HAP-1 (cell line): ENCODE measurements at regions not wholly inside any gene's neighbourhood (a gene's known extent, or its start where the extent isn't known, plus 50 kb on each side); places are given as distances from the start of the nearest gene placed in this dataset.

ENCODE experiments used
- DNase-seq, 2 experiments: peaks; one replicate each; pipeline ENCODE4 v3.0.0-alpha.2; 2016 to 2020; ENCODE audit warnings: low spot score in 2 of 2
- H3K27me3 ChIP-seq: fragments of 250-450 bp; sonication (Bioruptor Pico); 2 replicates; pipeline ENCODE4 v1.5.1; 2020; ENCODE audit warnings: low read depth, mild to moderate bottlenecking, moderate library complexity
- H3K36me3 ChIP-seq: fragments of 250-450 bp; sonication (Bioruptor Pico); replicated peaks from 2 replicates; pipeline ENCODE4 v1.5.1; 2020; ENCODE audit warnings: mild to moderate bottlenecking
- H3K4me1 ChIP-seq: fragments of 250-450 bp; sonication (Bioruptor Pico); 2 replicates; pipeline ENCODE4 v1.5.1; 2020; ENCODE audit warnings: mild to moderate bottlenecking
- H3K4me3 ChIP-seq: fragments of 250-450 bp; sonication (Bioruptor Pico); 2 replicates; pipeline ENCODE4 v1.5.1; 2020; ENCODE audit warnings: mild to moderate bottlenecking, moderate library complexity
- H3K9me3 ChIP-seq: fragments of 250-450 bp; sonication (Bioruptor Pico); 2 replicates; pipeline ENCODE4 v1.5.1; 2020; ENCODE audit warnings: mild to moderate bottlenecking, moderate library complexity
- in situ Hi-C: fragments of 300-500 bp; cut with MboI; formaldehyde crosslinking; loops from 3 replicates; pipeline ENCODE4 v1.14.3; 2020; ENCODE audit warnings: low sequenced_read_pairs, inconsistent platforms, mixed read lengths

DNA sequence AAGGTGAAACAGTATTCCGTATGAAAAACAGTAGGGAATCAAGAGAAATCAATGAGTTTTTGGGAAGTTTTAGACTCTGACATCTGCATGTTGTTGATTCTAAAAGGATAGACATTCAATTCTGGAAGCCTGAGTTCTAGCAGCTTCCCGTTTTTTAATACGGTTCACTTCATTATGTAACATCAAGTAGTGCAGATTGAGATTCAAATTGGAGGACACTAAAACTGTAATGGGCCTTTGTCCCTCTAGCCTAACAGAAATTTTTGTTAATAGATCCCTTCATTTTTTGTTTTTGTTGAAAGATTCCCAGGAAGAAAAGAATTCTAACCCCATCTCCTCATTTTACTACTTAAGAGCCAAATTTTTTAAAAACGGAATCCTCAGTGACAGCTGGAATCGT lies 384.6 kb downstream of the SH3GL2 start:
- Histone ChIP-seq H3K4me3 (no peak overlapping the region), H3K27me3 (0 out of 2 replicates have a peak, but pooled peaks cover 3% of the 10 kb centered on the region), H3K9me3 (no peaks in the 10 kb centered on the region), H3K36me3 (no peaks in the 10 kb centered on the region), H3K4me1 (no peaks in the 10 kb centered on the region)
- in situ Hi-C loops, result no loop called here
- no peak for DNase-seq

DNA sequence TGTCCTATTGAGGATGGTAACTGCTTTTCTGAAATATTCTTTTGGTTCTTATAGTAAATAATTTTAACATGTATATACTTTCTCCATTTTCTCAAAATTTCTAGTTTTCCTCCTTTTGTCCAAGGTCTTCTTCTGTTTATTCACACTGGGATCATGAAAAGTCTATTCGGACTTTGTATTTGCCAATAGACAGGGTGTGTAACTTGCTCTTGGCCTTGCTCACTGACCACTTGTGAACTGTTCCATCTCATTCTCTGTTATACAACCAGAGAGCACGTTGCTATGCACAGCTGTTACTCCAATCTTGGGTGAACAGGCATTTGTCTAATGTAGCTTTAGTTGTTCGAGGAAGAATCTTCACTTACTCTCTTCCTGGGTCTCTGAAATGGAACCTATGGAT lies 388.9 kb downstream of the SH3GL2 start:
- Histone ChIP-seq H3K4me1 (no peaks in the 10 kb centered on the region), H3K9me3 (no peaks in the 10 kb centered on the region), H3K27me3 (no peaks in the 10 kb centered on the region), H3K4me3 (no peak overlapping the region), H3K36me3 (no peaks in the 10 kb centered on the region)
- no peak for DNase-seq
- in situ Hi-C loops, result no loop called here

DNA sequence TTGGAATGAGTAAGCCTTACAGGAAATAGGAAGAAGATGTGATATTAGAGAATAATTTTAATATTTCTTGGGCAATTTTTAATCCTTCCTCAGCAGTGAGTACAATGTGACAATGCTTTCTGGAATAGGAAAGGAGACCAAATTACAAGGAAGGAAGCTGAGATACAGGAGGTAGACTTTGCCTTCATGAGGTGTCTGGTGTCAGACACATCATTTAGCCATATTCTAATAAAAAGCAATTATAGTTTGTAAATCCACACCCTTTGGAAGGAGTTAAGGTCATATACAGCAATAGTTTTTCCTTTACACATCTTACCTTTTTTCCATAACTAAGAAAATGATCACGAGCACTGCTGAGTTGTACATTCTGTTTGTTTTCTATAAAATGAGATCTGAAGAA lies 390.4 kb downstream of the SH3GL2 start:
- Histone ChIP-seq H3K27me3 (no peaks in the 10 kb centered on the region), H3K36me3 (no peaks in the 10 kb centered on the region), H3K9me3 (no peaks in the 10 kb centered on the region), H3K4me1 (no peaks in the 10 kb centered on the region), H3K4me3 (no peak overlapping the region)
- in situ Hi-C loops, result no loop called here
- no peak for DNase-seq

DNA sequence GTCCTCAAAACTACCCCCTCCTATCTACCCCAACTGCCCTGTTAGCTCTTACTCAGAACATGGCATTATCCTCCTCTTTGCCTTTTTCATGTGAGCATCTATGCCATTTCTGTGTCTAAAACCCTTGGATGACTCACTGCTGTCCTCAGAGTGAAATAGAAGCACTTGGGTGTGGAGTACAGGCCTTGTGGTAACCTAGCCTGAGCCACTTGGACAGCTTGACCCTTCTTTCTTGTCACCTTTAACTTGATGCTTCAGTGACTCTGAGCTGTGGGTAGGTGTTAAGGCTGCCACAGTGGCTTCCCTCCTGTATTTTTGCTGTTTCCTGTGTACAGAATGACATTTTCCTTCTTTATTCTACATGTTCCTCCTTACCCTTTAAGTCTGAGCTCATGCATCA lies 391.4 kb downstream of the SH3GL2 start:
- no peaks in the 10 kb centered on the region for H3K27me3 ChIP-seq
- in situ Hi-C loops, result no loop called here
- DNase-seq, result no peak

DNA sequence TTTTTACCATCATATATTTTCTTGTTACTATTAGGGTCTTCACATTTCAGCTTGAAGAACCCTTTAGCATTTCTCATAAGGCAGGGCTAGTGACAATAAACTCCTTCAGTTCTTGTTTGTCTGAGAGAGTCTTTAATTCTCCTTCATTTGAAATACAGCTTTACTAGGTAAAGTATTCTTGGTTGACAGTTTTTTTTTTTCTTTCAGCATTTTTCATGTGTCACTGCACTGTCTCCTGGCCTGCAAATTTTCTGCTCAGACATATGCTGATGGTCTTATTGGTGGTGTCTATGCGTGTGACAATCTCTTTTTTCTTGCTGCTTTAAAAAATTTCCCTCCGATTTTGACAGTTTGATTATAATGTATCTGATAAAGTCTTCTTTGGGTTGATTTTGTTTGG lies 399.9 kb downstream of the SH3GL2 start:
- Histone ChIP-seq H3K27me3 (no peaks in the 10 kb centered on the region), H3K4me3 (no peak overlapping the region), H3K9me3 (no peaks in the 10 kb centered on the region), H3K4me1 (no peaks in the 10 kb centered on the region), H3K36me3 (no peaks in the 10 kb centered on the region)
- in situ Hi-C loops, result no loop called here
- no peak for DNase-seq

More for the DNA sequence above, 391.4 kb downstream of the SH3GL2 start:
- H3K36me3 ChIP-seq, result no peaks in the 10 kb centered on the region
- no peaks in the 10 kb centered on the region for H3K4me1 ChIP-seq
- no peaks in the 10 kb centered on the region for H3K9me3 ChIP-seq
- no peak overlapping the region for H3K4me3 ChIP-seq

DNA sequence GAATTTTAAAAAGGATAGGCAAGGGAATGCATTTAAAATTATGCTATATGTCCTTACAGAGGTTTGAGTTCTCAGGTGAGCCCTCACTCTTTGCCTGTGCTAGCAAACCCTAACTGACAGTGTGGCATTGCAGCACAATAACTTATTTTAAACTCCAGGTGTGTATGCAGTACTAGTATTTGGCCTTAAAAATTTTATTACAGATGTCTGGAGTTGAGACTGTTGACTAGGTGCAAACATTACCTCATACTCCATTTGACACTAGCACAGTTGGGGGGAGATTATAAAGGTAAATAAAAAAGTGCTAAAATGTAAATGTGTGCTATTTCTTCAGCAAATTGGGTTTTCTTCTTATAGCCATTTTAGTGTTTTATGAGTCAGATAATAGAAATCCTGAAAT lies 407.7 kb downstream of the SH3GL2 start:
- H3K9me3 ChIP-seq, result no peaks in the 10 kb centered on the region
- H3K27me3 ChIP-seq, result peaks cover 2% of the 10 kb centered on the region; the same call in 1 of the 2 replicates
- H3K36me3 ChIP-seq, result no peaks in the 10 kb centered on the region
- H3K4me1 ChIP-seq, result no peaks in the 10 kb centered on the region
- in situ Hi-C loops, result no loop called here
- H3K4me3 ChIP-seq, result no peak overlapping the region
- no peak for DNase-seq

DNA sequence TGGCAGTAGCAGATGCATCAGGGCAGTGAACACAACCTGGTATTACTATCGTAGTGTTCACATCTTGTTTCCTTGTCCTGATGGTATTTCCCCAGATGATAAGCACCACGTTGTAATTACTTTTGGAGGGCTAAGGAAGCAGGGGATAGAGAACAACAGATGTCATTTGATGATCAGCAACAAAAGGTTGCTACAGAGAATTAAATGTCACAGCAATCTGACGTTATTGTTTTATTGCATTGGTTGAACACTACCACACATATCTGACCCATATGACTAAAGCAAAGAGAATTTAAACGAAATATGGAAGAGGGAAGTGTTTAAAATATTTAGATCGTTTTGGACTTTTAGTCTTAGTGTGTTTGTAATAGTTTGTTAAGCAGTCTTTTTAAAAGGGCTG lies 408.3 kb downstream of the SH3GL2 start:
- H3K9me3 ChIP-seq, result no peaks in the 10 kb centered on the region
- no peaks in the 10 kb centered on the region for H3K4me1 ChIP-seq
- no peak for DNase-seq
- in situ Hi-C loops, result no loop called here
- no peak overlapping the region for H3K4me3 ChIP-seq
- H3K27me3 ChIP-seq, result peaks cover 2% of the 10 kb centered on the region; the same call in 1 of the 2 replicates
- no peaks in the 10 kb centered on the region for H3K36me3 ChIP-seq

DNA sequence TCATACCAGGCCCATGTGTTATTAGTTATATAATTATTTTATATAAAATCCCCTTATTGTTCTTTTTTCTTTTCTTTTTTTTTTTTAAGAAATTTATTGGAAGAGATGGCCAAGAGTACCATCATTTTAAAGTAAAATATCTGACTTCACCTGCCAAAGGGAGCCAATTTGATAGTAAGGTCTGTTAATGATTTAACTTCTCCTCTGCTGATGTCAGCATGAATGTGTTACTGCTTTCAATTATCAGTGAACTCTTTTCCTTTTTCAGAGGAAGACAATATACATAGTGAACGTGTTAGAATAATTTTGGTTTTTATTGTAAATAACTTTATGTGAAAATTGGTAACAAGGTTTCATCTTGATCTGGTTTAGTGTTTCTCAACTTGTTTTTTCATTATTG lies 409.6 kb downstream of the SH3GL2 start:
- in situ Hi-C loops, result no loop called here
- Histone ChIP-seq H3K4me1 (no peaks in the 10 kb centered on the region), H3K27me3 (peaks cover 2% of the 10 kb centered on the region; the same call in 1 of the 2 replicates), H3K4me3 (no peak overlapping the region), H3K36me3 (no peaks in the 10 kb centered on the region), H3K9me3 (no peaks in the 10 kb centered on the region)
- DNase-seq, result no peak

DNA sequence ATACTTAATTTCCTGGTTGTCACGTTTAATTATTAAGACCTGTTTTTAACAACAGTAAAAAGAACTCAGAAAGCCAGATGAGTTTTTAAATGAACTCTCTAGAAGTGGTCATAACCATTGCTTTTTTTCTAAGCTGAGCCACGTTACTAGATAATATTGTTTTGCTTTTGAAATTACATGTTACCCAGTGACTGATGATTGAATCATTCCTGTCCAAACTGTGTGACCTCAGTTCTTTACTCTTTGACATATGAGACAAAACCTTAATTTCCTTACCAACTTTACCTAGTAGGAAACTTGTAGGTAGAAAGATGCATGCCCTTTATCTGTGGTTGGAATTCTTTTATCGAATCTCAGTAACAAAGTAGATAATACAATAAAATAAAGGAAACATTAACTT lies 411.7 kb downstream of the SH3GL2 start:
- no peak overlapping the region for H3K4me3 ChIP-seq
- no peaks in the 10 kb centered on the region for H3K4me1 ChIP-seq
- DNase-seq, result no peak
- in situ Hi-C loops, result no loop called here
- peaks cover 2% of the 10 kb centered on the region; the same call in 1 of the 2 replicates for H3K27me3 ChIP-seq
- no peaks in the 10 kb centered on the region for H3K36me3 ChIP-seq
- no peaks in the 10 kb centered on the region for H3K9me3 ChIP-seq

DNA sequence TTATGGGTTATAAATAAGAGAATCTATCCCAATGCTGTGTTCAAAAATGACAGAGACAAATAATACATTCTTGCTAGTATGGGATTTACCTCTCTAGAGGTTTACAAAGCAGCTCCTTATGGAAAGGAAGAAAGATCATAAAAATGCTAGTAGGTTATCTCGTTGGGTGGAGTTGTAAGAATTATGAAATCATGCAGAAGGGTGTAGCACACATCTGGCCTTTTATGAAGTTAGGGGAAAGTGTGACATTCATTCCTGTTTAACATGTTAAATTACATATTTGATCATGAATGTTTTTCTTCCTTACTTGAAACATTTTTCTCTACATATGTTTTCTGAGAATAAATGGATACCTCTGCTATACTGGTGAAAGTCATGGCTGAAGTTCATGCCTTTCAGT lies 414.2 kb downstream of the SH3GL2 start:
- H3K36me3 ChIP-seq, result no peaks in the 10 kb centered on the region
- in situ Hi-C loops, result no loop called here
- DNase-seq, result no peak
- H3K4me1 ChIP-seq, result no peaks in the 10 kb centered on the region
- no peak overlapping the region for H3K4me3 ChIP-seq
- H3K9me3 ChIP-seq, result no peaks in the 10 kb centered on the region
- H3K27me3 ChIP-seq, result no peaks in the 10 kb centered on the region

DNA sequence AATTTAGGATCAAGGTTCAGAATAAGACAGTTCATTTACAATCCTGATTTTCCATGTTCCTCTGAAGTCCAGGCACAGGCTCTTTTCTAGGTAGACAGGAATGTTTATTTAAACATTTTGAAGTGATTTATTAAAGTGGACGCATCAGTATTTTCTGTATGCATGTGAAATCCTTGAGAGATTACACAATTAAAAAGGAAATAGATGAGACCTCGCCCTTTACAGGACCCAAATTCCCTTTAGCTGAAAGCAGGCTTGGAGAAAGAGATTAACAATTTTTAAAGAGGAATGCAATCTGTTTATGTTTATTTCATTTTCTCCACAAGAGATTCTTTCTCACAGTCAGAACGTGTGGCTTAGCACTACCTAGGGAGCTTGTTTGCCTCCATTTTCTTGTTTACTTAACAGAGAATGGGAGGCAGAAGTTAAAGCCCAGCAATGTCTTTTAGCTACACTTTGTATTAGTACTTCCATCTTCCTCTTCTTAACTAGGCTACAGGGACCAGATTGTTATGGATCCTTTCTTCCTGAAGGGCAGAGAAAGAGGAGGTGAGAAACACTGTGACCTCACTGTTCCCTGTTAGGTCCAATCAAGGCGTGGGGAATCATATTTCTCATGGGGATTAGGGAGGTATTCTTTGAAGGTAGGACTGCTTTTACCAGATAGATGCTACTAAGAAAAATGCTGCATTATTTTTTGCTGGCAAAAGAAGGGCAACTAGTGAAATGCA lies 416.0 kb downstream of the SH3GL2 start:
- in situ Hi-C loops, result no loop called here
- H3K4me1 ChIP-seq, result no peaks in the 10 kb centered on the region
- no peaks in the 10 kb centered on the region for H3K27me3 ChIP-seq
- no peak overlapping the region for H3K4me3 ChIP-seq
- H3K9me3 ChIP-seq, result no peaks in the 10 kb centered on the region
- H3K36me3 ChIP-seq, result no peaks in the 10 kb centered on the region
- no peak for DNase-seq

DNA sequence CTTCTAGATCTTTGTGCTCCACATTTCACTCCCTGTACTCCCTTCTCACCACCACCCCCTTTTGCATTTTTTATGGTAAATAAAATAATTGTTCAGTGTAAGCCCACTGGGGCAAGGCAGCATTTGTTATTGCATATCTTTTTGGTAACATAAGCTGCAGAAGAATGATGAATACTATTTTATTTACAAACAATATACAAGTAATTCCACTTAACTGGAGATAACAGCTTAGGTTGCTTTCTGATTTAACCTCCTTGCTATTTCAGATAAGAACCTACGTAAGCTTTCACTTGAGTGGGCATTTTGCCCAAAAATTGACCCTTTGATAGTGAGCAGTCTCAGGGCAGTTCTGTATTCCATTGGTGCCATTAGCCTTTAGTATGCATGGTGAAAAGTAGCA lies 417.9 kb downstream of the SH3GL2 start:
- no peak overlapping the region for H3K4me3 ChIP-seq
- H3K9me3 ChIP-seq, result no peaks in the 10 kb centered on the region
- no peaks in the 10 kb centered on the region for H3K27me3 ChIP-seq
- no peak for DNase-seq
- in situ Hi-C loops, result no loop called here
- no peaks in the 10 kb centered on the region for H3K36me3 ChIP-seq
- no peaks in the 10 kb centered on the region for H3K4me1 ChIP-seq

DNA sequence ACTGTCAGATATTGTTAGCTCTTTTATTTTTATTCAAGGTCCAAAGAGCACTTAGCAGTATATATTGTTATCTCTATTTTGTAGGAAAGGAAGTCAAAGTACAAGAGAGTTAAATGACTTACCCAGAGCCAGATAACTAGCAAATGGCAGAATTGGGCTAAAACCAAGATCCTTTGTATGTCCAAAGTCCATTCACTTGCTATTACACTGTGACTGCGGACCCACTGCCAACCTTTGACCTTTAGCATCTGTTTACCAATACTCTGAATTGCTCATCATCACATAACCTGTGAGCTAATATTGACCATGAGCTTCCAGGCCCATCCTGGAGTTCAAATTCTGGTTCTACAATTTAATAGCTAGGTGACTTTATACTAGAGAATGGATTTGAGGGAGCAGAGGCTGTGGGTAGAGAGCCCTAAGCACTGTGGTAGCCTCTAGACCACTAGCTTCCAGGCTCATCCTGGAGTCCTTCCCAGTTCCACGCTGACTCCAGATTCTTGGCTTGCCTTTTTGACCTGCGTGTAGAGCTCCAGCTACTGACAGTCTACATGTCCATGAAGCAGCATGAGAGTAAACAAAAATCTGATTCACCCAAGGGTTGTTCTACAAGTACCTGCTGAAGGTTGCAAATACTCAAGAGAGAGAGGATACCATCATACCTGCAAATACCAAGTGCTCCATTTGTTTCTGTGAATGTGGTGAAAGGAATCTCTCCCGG lies 424.0 kb downstream of the SH3GL2 start:
- Histone ChIP-seq H3K4me3 (no peak overlapping the region), H3K36me3 (no peaks in the 10 kb centered on the region), H3K27me3 (0 out of 2 replicates have a peak, but pooled peaks cover 2% of the 10 kb centered on the region), H3K9me3 (no peaks in the 10 kb centered on the region), H3K4me1 (no peaks in the 10 kb centered on the region)
- no peak for DNase-seq
- in situ Hi-C loops, result no loop called here

DNA sequence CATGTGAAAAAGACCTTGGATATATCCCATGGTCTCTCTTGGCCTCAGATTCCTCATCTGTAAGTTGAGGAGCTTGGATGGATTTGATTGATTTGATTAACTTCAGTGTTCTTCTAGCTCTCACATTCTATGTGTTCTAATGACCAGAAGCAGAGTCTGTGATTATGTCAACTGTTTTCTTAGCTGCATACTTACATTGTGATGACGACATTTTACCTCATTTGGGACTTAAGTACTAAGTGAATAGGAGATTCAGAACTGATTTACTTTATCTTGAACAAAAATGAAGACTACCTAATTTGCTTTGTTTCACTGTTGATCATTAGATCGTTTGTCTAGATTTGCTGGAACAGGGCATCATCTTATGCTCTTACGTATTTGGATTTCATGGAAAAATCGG lies 427.7 kb downstream of the SH3GL2 start:
- H3K36me3 ChIP-seq, result no peaks in the 10 kb centered on the region
- H3K27me3 ChIP-seq, result 0 out of 2 replicates have a peak, but pooled peaks cover 2% of the 10 kb centered on the region

More for the DNA sequence above, 427.7 kb downstream of the SH3GL2 start:
- Histone ChIP-seq H3K4me1 (no peaks in the 10 kb centered on the region), H3K4me3 (no peak overlapping the region), H3K9me3 (no peaks in the 10 kb centered on the region)
- in situ Hi-C loops, result no loop called here
- DNase-seq, result no peak
